GM19372 (cell line): ENCODE measurements at regions not wholly inside any gene's neighbourhood (a gene's known extent, or its start where the extent isn't known, plus 50 kb on each side); places are given as distances from the start of the nearest gene placed in this dataset.
"Not testable (repeated sequence)": the region's sequence is repeated elsewhere in the genome, so short reads cannot be mapped to it uniquely, and the experiment has no call there.

Source experiments
- ATAC-seq: cut with Tn5 transposase; IDR thresholded peaks from one replicate; pipeline ENCODE4 v1.9.1; 2021; ENCODE audit warnings: mild to moderate bottlenecking, low read depth, moderate library complexity; ENCODE audit not compliant: unreplicated experiment

- ATAC-seq, result not testable (repeated sequence)
These were observed 4462.4 kb upstream of the TPTE start for GRCh38 chr21:6058997-6059396.

GRCh38 chr21:6060054-6060681, 4461.2 kb upstream of the TPTE start:
- ATAC-seq, result not testable (repeated sequence)

- ATAC-seq, result not testable (repeated sequence)
These were observed 4454.9 kb upstream of the TPTE start for GRCh38 chr21:6066320-6066985.

- not testable (repeated sequence) for ATAC-seq
These were observed 4453.1 kb upstream of the TPTE start for GRCh38 chr21:6068098-6068831.

GRCh38 chr21:6070213-6070612, 4451.2 kb upstream of the TPTE start:
- not testable (repeated sequence) for ATAC-seq

- ATAC-seq, result not testable (repeated sequence)
These were observed 4448.7 kb upstream of the TPTE start for GRCh38 chr21:6072691-6073090.

GRCh38 chr21:6073993-6074705, 4447.2 kb upstream of the TPTE start:
- ATAC-seq, result not testable (repeated sequence)

GRCh38 chr21:6074935-6075334, 4446.4 kb upstream of the TPTE start:
- not testable (repeated sequence) for ATAC-seq

GRCh38 chr21:6075627-6076208, 4445.7 kb upstream of the TPTE start:
- ATAC-seq, result not testable (repeated sequence)

GRCh38 chr21:6077358-6077757, 4444.0 kb upstream of the TPTE start:
- ATAC-seq, result not testable (repeated sequence)

- ATAC-seq, result not testable (repeated sequence)
These were observed 4442.5 kb upstream of the TPTE start for GRCh38 chr21:6078902-6079301.

- not testable (repeated sequence) for ATAC-seq
These were observed 4440.3 kb upstream of the TPTE start for GRCh38 chr21:6080941-6081655.

GRCh38 chr21:6082166-6082565, 4439.2 kb upstream of the TPTE start:
- not testable (repeated sequence) for ATAC-seq

- ATAC-seq, result not testable (repeated sequence)
These were observed 4437.7 kb upstream of the TPTE start for GRCh38 chr21:6083574-6084120.

- ATAC-seq, result not testable (repeated sequence)
These were observed 4435.3 kb upstream of the TPTE start for GRCh38 chr21:6086038-6086437.

GRCh38 chr21:6087579-6088178, 4433.7 kb upstream of the TPTE start:
- not testable (repeated sequence) for ATAC-seq

GRCh38 chr21:6090286-6090908, 4431.0 kb upstream of the TPTE start:
- ATAC-seq, result not testable (repeated sequence)

- not testable (repeated sequence) for ATAC-seq
These were observed 4429.9 kb upstream of the TPTE start for GRCh38 chr21:6091335-6092027.
